MM.1S (cell line): ENCODE measurements at regions not wholly inside any gene's neighbourhood (a gene's known extent, or its start where the extent isn't known, plus 50 kb on each side); places are given as distances from the start of the nearest gene placed in this dataset.

Source experiments
- EZH2 ChIP-seq: fragments of 300-600 bp; sonication (generic); optimal IDR thresholded peaks from 2 replicates; pipeline ENCODE3; 2017; ENCODE audit warnings: low read depth, mild to moderate bottlenecking, antibody characterized with exemption, low read length, mixed read lengths
- TF ChIP-seq, protein P1 (sequence below): fragments of 300-600 bp; sonication (generic); IDR thresholded peaks from 2 replicates; pipeline ENCODE4 v1.5.1; 2016; ENCODE audit warnings: antibody characterized with exemption, low read length, mixed read lengths

DNA sequence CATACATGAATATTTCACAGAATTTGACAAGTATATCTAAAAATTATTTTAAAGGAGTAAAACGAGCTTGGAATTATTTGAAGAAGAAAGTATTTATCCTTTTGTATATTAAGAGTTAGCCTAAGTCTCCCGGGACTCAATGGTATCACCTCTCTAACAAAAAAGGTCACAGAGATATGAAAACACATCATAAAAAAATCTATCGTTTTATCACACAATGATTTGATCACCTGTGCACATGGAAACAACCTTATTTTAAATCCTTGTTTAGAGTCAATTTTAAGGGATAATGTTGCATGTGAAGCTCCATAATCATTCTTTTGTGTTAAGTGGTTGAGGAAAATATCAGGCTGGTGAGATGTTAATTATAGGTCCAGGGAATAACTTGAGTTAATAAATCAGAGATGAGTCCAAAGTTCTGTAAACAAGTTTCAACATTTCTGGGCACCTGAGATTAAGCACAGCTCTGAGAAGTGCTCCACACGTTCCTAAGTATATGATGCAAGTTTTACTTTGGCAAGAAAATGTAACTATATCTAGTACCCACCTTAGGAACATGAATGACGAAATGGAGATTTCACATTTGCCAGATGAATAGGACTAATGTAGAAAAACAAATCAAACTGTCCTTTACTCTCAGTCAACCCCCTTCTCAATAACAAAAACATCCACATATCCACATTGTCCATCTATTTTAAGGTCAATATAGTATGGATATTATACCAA is 148.5 kb upstream of the AKR1E2 start:
- TF ChIP-seq, protein P1, sequence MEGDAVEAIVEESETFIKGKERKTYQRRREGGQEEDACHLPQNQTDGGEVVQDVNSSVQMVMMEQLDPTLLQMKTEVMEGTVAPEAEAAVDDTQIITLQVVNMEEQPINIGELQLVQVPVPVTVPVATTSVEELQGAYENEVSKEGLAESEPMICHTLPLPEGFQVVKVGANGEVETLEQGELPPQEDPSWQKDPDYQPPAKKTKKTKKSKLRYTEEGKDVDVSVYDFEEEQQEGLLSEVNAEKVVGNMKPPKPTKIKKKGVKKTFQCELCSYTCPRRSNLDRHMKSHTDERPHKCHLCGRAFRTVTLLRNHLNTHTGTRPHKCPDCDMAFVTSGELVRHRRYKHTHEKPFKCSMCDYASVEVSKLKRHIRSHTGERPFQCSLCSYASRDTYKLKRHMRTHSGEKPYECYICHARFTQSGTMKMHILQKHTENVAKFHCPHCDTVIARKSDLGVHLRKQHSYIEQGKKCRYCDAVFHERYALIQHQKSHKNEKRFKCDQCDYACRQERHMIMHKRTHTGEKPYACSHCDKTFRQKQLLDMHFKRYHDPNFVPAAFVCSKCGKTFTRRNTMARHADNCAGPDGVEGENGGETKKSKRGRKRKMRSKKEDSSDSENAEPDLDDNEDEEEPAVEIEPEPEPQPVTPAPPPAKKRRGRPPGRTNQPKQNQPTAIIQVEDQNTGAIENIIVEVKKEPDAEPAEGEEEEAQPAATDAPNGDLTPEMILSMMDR = no peak
- TF ChIP-seq EZH2 = no peak
